ENCODE measurements at regions not wholly inside any gene's neighbourhood (a gene's known extent, or its start where the extent isn't known, plus 50 kb on each side); places are given as distances from the start of the nearest gene placed in this dataset.

- no peak overlapping the region for H3K27ac Mint-ChIP-seq
- intact Hi-C loops (cut with DNase I, micrococcal nuclease) = no loop called here
- Histone ChIP-seq H3K27me3 (ENCODE audit: control insufficient read depth in 1 of 2, insufficient read depth in 2 of 2, low read length in 2 of 2) (no peaks in the 10 kb centered on the region), H3K4me1 (ENCODE audit: insufficient read depth, low read length) (no peaks in the 10 kb centered on the region), H3K4me3 (ENCODE audit: low read length) (no peak overlapping the region), H3K9me3 (ENCODE audit: control insufficient read depth in 1 of 2, insufficient read depth in 1 of 2, low read length in 2 of 2) (no peaks in the 10 kb centered on the region), H3K36me3 (ENCODE audit: insufficient read depth, low read length) (no peaks in the 10 kb centered on the region), H3K27ac (ENCODE audit: low read depth in 1 of 2, low read length in 2 of 2) (no peak overlapping the region)
- no peak for TF ChIP-seq CTCF (IDR thresholded peaks at IDR 0.05)
- POLR2A ChIA-PET = no interaction called here
- no peaks in the 10 kb centered on the region for H3K4me1 Mint-ChIP-seq (ENCODE audit: low read depth)
- H3K4me3 Mint-ChIP-seq = no peak overlapping the region
- CTCF ChIA-PET = no interaction called here
- DNase-seq (no peak), ATAC-seq (ENCODE audit: poor library complexity) (no peak)
- H3K36me3 Mint-ChIP-seq (ENCODE audit: low read depth) = no peaks in the 10 kb centered on the region
- H3K27me3 Mint-ChIP-seq = peaks cover 23% of the 10 kb centered on the region
- no peaks in the 10 kb centered on the region for H3K9me3 Mint-ChIP-seq
These were observed 68.1 kb downstream of the KIF4B start for GRCh38 chr5:155081618-155082017.

- ATAC-seq (ENCODE audit: poor library complexity) (no peak), DNase-seq (no peak)
- Mint-ChIP-seq H3K4me1 (ENCODE audit: low read depth) (no peaks in the 10 kb centered on the region), H3K4me3 (no peak overlapping the region), H3K27me3 (peaks cover 20% of the 10 kb centered on the region), H3K36me3 (ENCODE audit: low read depth) (no peaks in the 10 kb centered on the region), H3K9me3 (no peaks in the 10 kb centered on the region), H3K27ac (no peak overlapping the region)
- Histone ChIP-seq H3K4me1 (ENCODE audit: insufficient read depth, low read length) (no peaks in the 10 kb centered on the region), H3K27ac (ENCODE audit: low read depth in 1 of 2, low read length in 2 of 2) (no peak overlapping the region), H3K36me3 (ENCODE audit: insufficient read depth, low read length) (no peaks in the 10 kb centered on the region), H3K4me3 (ENCODE audit: low read length) (no peak overlapping the region), H3K9me3 (ENCODE audit: control insufficient read depth in 1 of 2, insufficient read depth in 1 of 2, low read length in 2 of 2) (no peaks in the 10 kb centered on the region), H3K27me3 (ENCODE audit: control insufficient read depth in 1 of 2, insufficient read depth in 2 of 2, low read length in 2 of 2) (no peaks in the 10 kb centered on the region)
- intact Hi-C loops (cut with DNase I, micrococcal nuclease) = no loop called here
- TF ChIP-seq CTCF (IDR thresholded peaks at IDR 0.05) = no peak
- ChIA-PET CTCF (no interaction called here), POLR2A (no interaction called here)
These were observed 68.8 kb downstream of the KIF4B start for GRCh38 chr5:155082401-155082800.

- no peaks in the 10 kb centered on the region for H3K9me3 Mint-ChIP-seq
- no peak overlapping the region for H3K4me3 Mint-ChIP-seq
- Histone ChIP-seq H3K4me3 (ENCODE audit: low read length) (no peak overlapping the region), H3K9me3 (ENCODE audit: control insufficient read depth in 1 of 2, insufficient read depth in 1 of 2, low read length in 2 of 2) (no peaks in the 10 kb centered on the region), H3K36me3 (ENCODE audit: insufficient read depth, low read length) (no peaks in the 10 kb centered on the region), H3K4me1 (ENCODE audit: insufficient read depth, low read length) (no peaks in the 10 kb centered on the region), H3K27me3 (ENCODE audit: control insufficient read depth in 1 of 2, insufficient read depth in 2 of 2, low read length in 2 of 2) (no peaks in the 10 kb centered on the region), H3K27ac (ENCODE audit: low read depth in 1 of 2, low read length in 2 of 2) (no peak overlapping the region)
- ChIA-PET POLR2A (no interaction called here), CTCF (no interaction called here)
- no peak for TF ChIP-seq CTCF (IDR thresholded peaks at IDR 0.05)
- peaks cover 17% of the 10 kb centered on the region for H3K27me3 Mint-ChIP-seq
- no peaks in the 10 kb centered on the region for H3K4me1 Mint-ChIP-seq (ENCODE audit: low read depth)
- ATAC-seq (ENCODE audit: poor library complexity) = no peak
- no peaks in the 10 kb centered on the region for H3K36me3 Mint-ChIP-seq (ENCODE audit: low read depth)
- no peak overlapping the region for H3K27ac Mint-ChIP-seq
- intact Hi-C loops (cut with DNase I, micrococcal nuclease) = no loop called here
- no peak for DNase-seq
These were observed 71.9 kb downstream of the KIF4B start for GRCh38 chr5:155085282-155085989.
